Fibroblast of villous mesenchyme (primary cell): ENCODE measurements at regions not wholly inside any gene's neighbourhood (a gene's known extent, or its start where the extent isn't known, plus 50 kb on each side); places are given as distances from the start of the nearest gene placed in this dataset.
A peak's percentile ranks its signal among the peaks of the same experiment; 100 is the strongest.
"Not testable (repeated sequence)": the region's sequence is repeated elsewhere in the genome, so short reads cannot be mapped to it uniquely, and the experiment has no call there.

ENCODE experiments used
- DNase-seq: peaks from one replicate; pipeline ENCODE4 v3.0.0-alpha.2; 2010; ENCODE audit warnings: low read depth
- H3K4me3 ChIP-seq: 2 replicates; pipeline ENCODE4 v1.5.1; 2011; ENCODE audit warnings: low read depth, mild to moderate bottlenecking, low read length
- TF ChIP-seq, protein P1 (sequence below): IDR thresholded peaks from 2 replicates; pipeline ENCODE4 v1.5.1; 2012; ENCODE audit warnings: low read depth, mild to moderate bottlenecking, low read length; ENCODE audit not compliant: insufficient read depth

GRCh38 chr7:12031638-12032037, 179.5 kb upstream of the TMEM106B start:
- DNase-seq, result peak; percentile 21
- TF ChIP-seq, protein P1, sequence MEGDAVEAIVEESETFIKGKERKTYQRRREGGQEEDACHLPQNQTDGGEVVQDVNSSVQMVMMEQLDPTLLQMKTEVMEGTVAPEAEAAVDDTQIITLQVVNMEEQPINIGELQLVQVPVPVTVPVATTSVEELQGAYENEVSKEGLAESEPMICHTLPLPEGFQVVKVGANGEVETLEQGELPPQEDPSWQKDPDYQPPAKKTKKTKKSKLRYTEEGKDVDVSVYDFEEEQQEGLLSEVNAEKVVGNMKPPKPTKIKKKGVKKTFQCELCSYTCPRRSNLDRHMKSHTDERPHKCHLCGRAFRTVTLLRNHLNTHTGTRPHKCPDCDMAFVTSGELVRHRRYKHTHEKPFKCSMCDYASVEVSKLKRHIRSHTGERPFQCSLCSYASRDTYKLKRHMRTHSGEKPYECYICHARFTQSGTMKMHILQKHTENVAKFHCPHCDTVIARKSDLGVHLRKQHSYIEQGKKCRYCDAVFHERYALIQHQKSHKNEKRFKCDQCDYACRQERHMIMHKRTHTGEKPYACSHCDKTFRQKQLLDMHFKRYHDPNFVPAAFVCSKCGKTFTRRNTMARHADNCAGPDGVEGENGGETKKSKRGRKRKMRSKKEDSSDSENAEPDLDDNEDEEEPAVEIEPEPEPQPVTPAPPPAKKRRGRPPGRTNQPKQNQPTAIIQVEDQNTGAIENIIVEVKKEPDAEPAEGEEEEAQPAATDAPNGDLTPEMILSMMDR, result no peak
- no peak overlapping the region for H3K4me3 ChIP-seq

GRCh38 chr7:12032146-12032545, 178.9 kb upstream of the TMEM106B start:
- no peak for DNase-seq
- TF ChIP-seq, protein P1, result no peak
- no peak overlapping the region for H3K4me3 ChIP-seq

DNA sequence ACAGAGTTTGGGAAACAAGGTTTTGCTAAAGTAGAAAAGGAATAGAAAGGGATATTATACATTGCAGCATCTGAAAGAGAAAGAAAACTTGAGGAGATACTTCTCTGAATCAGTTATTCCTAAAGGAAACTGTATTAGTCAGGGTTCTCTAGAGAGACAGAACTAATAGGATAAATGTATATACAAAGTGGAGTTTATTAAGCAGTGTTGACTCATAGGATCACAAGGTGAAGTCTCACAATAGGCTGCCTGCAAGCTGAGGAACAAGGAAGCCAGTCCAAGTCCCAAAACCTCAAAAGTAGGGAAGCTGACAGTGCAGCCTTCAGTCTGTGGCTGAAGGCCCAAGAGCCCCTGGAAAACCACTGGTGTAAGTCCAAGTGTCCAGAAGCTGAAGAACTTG, 167.6 kb upstream of the TMEM106B start:
- not testable (repeated sequence) for DNase-seq, H3K4me3 ChIP-seq

DNA sequence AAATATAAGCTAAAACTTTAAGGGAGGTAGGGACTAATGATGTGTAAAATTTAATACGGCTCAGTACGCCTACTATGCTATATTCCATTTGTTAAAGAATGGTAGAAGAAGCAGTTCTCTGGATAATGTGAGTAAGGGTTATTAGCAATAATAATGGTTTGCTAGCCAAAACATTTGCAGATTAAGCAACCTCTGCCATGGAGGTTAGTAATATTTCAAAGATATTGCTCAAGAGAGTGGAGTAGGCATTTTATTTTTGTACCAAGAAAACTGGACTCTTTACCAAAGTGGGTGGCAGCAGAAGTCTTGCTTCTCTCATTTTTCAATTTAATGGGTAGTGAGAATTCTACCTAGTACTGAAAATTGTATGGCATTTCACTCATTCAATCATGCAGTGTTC, 158.9 kb upstream of the TMEM106B start:
- H3K4me3 ChIP-seq, result no peak overlapping the region

DNA sequence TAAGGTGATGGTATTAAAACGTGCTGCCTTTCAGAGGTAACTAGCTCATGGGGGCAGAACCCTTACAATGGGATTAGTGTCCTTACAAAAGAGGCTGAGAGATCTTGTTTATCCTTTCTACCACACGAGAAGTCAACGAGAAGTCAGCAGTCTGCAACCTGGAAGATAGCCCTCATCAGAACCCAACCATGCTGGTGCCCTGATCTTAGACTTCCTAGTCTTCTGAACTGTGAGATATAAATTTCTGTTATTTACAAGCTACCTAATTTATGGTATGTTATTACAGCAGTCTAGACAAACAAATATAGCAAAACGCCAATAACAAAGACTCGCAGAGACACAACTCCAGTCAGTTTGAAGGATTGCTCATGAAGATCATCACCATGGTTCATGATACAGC, 157.5 kb upstream of the TMEM106B start:
- H3K4me3 ChIP-seq, result no peak overlapping the region
- no peak for DNase-seq
- TF ChIP-seq, protein P1, result no peak

More for the DNA sequence above, 158.9 kb upstream of the TMEM106B start:
- DNase-seq, result peak; percentile 18
- TF ChIP-seq, protein P1, result no peak

DNA sequence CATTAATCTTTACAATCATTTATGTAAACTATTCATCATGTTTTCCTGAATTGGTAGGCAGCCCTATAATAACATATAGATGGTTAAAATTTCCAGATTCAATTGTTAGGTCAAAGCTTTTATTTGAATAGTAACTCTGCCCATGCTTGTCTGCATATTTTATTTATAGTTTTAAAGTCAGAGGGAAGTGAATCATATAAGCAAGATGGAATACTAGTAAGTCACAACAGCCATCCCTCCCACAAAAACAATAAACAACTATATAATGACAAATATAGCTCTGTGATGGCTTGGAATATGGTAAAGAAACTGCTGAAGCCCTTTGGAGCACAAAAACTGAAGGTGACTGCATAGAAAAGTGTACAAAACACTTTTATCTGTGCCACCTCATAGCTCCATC, 156.3 kb upstream of the TMEM106B start:
- H3K4me3 ChIP-seq, result no peak overlapping the region
- no peak for DNase-seq
- TF ChIP-seq, protein P1, result no peak

- H3K4me3 ChIP-seq, result no peak overlapping the region
- TF ChIP-seq, protein P1, result no peak
- peak; percentile 5 for DNase-seq
These were observed 154.7 kb upstream of the TMEM106B start for GRCh38 chr7:12056381-12056780.

DNA sequence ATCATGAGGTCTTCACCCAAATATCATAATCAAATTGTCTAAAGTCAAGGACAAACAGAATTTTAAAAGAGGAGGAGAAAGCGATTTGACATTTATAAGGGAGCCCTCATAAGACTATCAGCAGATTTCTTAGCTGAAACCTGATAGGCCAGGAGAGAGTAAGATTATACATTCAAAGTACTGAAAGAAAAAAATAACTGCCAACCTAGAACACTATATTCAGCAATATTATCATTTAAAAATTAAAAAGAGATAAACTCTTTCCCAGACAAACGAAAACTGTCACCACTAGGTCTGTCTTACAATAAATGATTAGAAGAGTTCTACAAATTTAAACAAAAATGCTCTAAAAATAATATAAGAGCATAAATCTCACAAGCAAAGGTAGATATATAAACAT, 154.1 kb upstream of the TMEM106B start:
- TF ChIP-seq, protein P1, result no peak
- no peak for DNase-seq
- no peak overlapping the region for H3K4me3 ChIP-seq
